Fibroblast of the aortic adventitia (primary cell): ENCODE measurements at regions not wholly inside any gene's neighbourhood (a gene's known extent, or its start where the extent isn't known, plus 50 kb on each side); places are given as distances from the start of the nearest gene placed in this dataset.

Source experiments
- DNase-seq: peaks from one replicate; pipeline ENCODE4 v3.0.0-alpha.2; 2010; ENCODE audit warnings: low read depth
- H3K4me3 ChIP-seq: 2 replicates; pipeline ENCODE4 v1.5.1; 2011; ENCODE audit warnings: low read depth, mild to moderate bottlenecking, control low read depth, low read length, moderate library complexity
- CTCF ChIP-seq: IDR thresholded peaks from 2 replicates; pipeline ENCODE4 v1.5.1; 2011; ENCODE audit warnings: mild to moderate bottlenecking, low read length, control low read depth, inconsistent platforms; ENCODE audit not compliant: insufficient read depth

GRCh38 chr16:50985733-50986132 is 165.3 kb downstream of the SALL1 start:
- no peak for TF ChIP-seq CTCF
- DNase-seq = no peak
- H3K4me3 ChIP-seq = no peak overlapping the region

GRCh38 chr16:50984688-50985087 is 166.4 kb downstream of the SALL1 start:
- H3K4me3 ChIP-seq = no peak overlapping the region
- DNase-seq = no peak
- no peak for TF ChIP-seq CTCF

GRCh38 chr16:50982808-50983207 is 168.3 kb downstream of the SALL1 start:
- no peak for DNase-seq
- H3K4me3 ChIP-seq = no peak overlapping the region
- TF ChIP-seq CTCF = no peak

GRCh38 chr16:50981951-50982350 is 169.1 kb downstream of the SALL1 start:
- no peak overlapping the region for H3K4me3 ChIP-seq
- no peak for DNase-seq
- TF ChIP-seq CTCF = no peak

- H3K4me3 ChIP-seq = no peak overlapping the region
- TF ChIP-seq CTCF = no peak
- DNase-seq = no peak
These were observed 170.4 kb downstream of the SALL1 start for GRCh38 chr16:50980666-50981065.

GRCh38 chr16:50979806-50980620 is 171.1 kb downstream of the SALL1 start:
- no peak for DNase-seq
- TF ChIP-seq CTCF = no peak
- no peak overlapping the region for H3K4me3 ChIP-seq

GRCh38 chr16:50977138-50977537 is 173.9 kb downstream of the SALL1 start:
- no peak for TF ChIP-seq CTCF
- no peak for DNase-seq
- no peak overlapping the region for H3K4me3 ChIP-seq
